OCI-LY7 (cell line): ENCODE measurements at regions not wholly inside any gene's neighbourhood (a gene's known extent, or its start where the extent isn't known, plus 50 kb on each side); places are given as distances from the start of the nearest gene placed in this dataset.

Experiments
- BruUV-seq: library from RNA; stranded (reverse); fragments of 400-500 nt; replicated peaks from 2 replicates; lab custom pipeline; 2021; lab: Mats Ljungman, UMichigan
- CTCF ChIA-PET: fragments of 300-600 bp; sonication (Branson Sonifier 250); formaldehyde crosslinking; loops from one replicate; lab custom pipeline; 2022; ENCODE audit warnings: antibody characterized with exemption; ENCODE audit not compliant: unreplicated experiment; lab: Charles Lee
- POLR2A ChIA-PET: fragments of 300-600 bp; sonication (Branson Sonifier 250); formaldehyde crosslinking; loops from one replicate; lab custom pipeline; 2022; ENCODE audit warnings: antibody characterized with exemption; lab: Charles Lee
- DNase-seq: peaks from one replicate; pipeline ENCODE4 v3.0.0-alpha.2; 2015; ENCODE audit warnings: low spot score
- H2AFZ ChIP-seq: fragments of 200-600 bp; sonication (generic), shearing (Covaris generic); 2 replicates; pipeline ENCODE4 v1.6.1; 2014; ENCODE audit warnings: mild to moderate bottlenecking, antibody characterized with exemption, low read length, moderate library complexity
- H3K27ac ChIP-seq: fragments of 200-600 bp; sonication (generic); 2 replicates; pipeline ENCODE4 v1.5.1; 2014; ENCODE audit warnings: mixed run types, low read depth, mild to moderate bottlenecking, moderate library complexity, low read length, inconsistent platforms; ENCODE audit not compliant: poor library complexity, severe bottlenecking
- H3K36me3 ChIP-seq: fragments of 200-600 bp; sonication (generic); 2 replicates; pipeline ENCODE4 v1.6.1; 2014; ENCODE audit warnings: mild to moderate bottlenecking, antibody characterized with exemption, low read length, moderate library complexity, mixed read lengths; ENCODE audit not compliant: insufficient read depth
- H3K4me1 ChIP-seq: fragments of 200-600 bp; sonication (generic); 2 replicates; pipeline ENCODE4 v1.5.1; 2014; ENCODE audit warnings: mild to moderate bottlenecking, low read length; ENCODE audit not compliant: insufficient read depth, poor library complexity, severe bottlenecking
- H3K4me2 ChIP-seq: fragments of 200-600 bp; sonication (generic); 2 replicates; pipeline ENCODE4 v1.6.1; 2014; ENCODE audit warnings: mild to moderate bottlenecking, low read length
- H3K4me3 ChIP-seq: fragments of 200-600 bp; sonication (generic); 2 replicates; pipeline ENCODE4 v1.5.1; 2014; ENCODE audit warnings: mild to moderate bottlenecking, low read depth, low read length; ENCODE audit not compliant: poor library complexity, severe bottlenecking
- H3K79me2 ChIP-seq: fragments of 200-600 bp; sonication (generic); 2 replicates; pipeline ENCODE4 v1.6.1; 2016; ENCODE audit warnings: low read depth, mild to moderate bottlenecking, low read length, moderate library complexity, mixed read lengths; ENCODE audit not compliant: insufficient read depth
- H3K9me2 ChIP-seq: fragments of 200-600 bp; sonication (generic); 2 replicates; pipeline ENCODE4 v1.6.1; 2016; ENCODE audit warnings: mild to moderate bottlenecking, low read length, mixed read lengths; ENCODE audit not compliant: insufficient read depth
- H3K9me3 ChIP-seq: fragments of 200-600 bp; sonication (generic); 2 replicates; pipeline ENCODE4 v1.6.1; 2014; ENCODE audit warnings: mild to moderate bottlenecking, mixed run types, low read length, mixed read lengths
- H4K20me1 ChIP-seq: fragments of 200-600 bp; sonication (generic); 2 replicates; pipeline ENCODE4 v1.6.1; 2014; ENCODE audit warnings: mild to moderate bottlenecking, antibody characterized with exemption, low read length, moderate library complexity, mixed read lengths; ENCODE audit not compliant: insufficient read depth
- EZH2phosphoT487 ChIP-seq: fragments of 200-600 bp; sonication (generic); IDR thresholded peaks from 2 replicates; pipeline ENCODE4 v1.6.1; 2018; ENCODE audit warnings: low read depth, borderline replicate concordance, mild to moderate bottlenecking, mixed run types, antibody characterized with exemption, low read length, moderate library complexity, mixed read lengths
- intact Hi-C: fragments of 100-400 bp; cut with micrococcal nuclease; formaldehyde crosslinking; loops from one replicate; pipeline ENCODE4 v1.10.0; 2022; ENCODE audit not compliant: unreplicated experiment
- TF ChIP-seq, protein P1 (sequence below): fragments of 200-600 bp; sonication (generic); conservative IDR thresholded peaks from 2 replicates; pipeline ENCODE4 v1.5.1; 2014; ENCODE audit warnings: mild to moderate bottlenecking, antibody characterized with exemption, low read length, moderate library complexity, mixed read lengths

DNA sequence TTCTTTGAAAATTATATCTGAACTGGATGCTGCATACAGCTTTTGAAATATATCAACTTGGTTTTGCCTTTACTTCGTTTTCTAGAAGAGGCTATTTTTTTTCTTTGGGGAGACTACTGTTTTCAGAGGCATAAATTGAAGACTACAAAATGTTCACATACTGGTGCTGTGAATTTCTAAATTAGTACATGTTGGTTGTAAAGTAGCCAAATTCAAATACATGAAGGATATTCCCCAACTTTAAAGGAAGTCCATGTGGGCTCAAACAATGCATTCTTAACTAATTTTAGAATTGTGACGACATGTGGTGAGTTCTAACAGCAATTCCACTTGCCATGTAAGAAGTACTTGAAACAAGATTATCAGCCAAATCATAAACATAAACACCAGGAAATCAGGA is 295.7 kb downstream of the TUSC7 start:
- no peak for TF ChIP-seq EZH2phosphoT487
- TF ChIP-seq, protein P1, sequence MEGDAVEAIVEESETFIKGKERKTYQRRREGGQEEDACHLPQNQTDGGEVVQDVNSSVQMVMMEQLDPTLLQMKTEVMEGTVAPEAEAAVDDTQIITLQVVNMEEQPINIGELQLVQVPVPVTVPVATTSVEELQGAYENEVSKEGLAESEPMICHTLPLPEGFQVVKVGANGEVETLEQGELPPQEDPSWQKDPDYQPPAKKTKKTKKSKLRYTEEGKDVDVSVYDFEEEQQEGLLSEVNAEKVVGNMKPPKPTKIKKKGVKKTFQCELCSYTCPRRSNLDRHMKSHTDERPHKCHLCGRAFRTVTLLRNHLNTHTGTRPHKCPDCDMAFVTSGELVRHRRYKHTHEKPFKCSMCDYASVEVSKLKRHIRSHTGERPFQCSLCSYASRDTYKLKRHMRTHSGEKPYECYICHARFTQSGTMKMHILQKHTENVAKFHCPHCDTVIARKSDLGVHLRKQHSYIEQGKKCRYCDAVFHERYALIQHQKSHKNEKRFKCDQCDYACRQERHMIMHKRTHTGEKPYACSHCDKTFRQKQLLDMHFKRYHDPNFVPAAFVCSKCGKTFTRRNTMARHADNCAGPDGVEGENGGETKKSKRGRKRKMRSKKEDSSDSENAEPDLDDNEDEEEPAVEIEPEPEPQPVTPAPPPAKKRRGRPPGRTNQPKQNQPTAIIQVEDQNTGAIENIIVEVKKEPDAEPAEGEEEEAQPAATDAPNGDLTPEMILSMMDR = no peak

DNA sequence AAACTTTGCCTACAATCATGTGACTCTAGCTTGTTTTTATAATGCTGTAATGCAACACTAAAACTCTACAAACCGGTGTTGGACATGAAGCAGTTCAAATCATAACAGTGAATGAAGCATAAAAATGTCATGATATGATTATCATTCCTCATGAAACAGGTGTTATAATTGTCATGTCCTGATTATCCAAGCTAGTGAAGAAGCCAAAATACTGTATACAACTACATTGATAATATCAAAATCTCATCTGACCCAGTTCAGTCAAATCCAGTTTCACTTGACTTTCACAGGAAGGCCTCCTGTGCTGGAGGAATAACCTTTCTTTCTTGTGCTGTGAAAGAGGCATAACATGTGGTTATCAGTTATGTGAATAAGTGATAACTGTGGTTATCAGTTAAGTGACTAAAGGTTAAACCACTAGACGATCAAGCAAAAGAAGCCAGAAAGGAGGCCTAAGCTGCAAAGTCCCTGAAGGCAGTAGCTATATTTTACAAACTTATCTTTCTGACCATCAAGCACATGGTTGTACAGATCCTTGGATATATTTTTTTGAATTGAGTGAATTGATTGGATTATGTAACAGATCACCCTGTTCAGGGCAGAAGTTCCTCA is 296.4 kb downstream of the TUSC7 start:
- no peak overlapping the region for H3K4me2 ChIP-seq
- no peaks in the 10 kb centered on the region for H3K36me3 ChIP-seq
- no peak for TF ChIP-seq EZH2phosphoT487
- TF ChIP-seq, protein P1 = no peak
- no peak overlapping the region for H2AFZ ChIP-seq
- no peaks in the 10 kb centered on the region for H3K9me2 ChIP-seq
- no peaks in the 10 kb centered on the region for H3K9me3 ChIP-seq
- CTCF ChIA-PET = no interaction called here
- no peak overlapping the region for H3K4me3 ChIP-seq
- H3K27ac ChIP-seq = no peak overlapping the region
- no peaks in the 10 kb centered on the region for H3K79me2 ChIP-seq
- BruUV-seq = no TSS peak
- POLR2A ChIA-PET = no interaction called here
- DNase-seq = no peak
- H4K20me1 ChIP-seq = no peaks in the 10 kb centered on the region
- intact Hi-C loops = no loop called here
- no peaks in the 10 kb centered on the region for H3K4me1 ChIP-seq

More for the DNA sequence above, 295.7 kb downstream of the TUSC7 start:
- ChIA-PET CTCF (no interaction called here), POLR2A (interaction anchor here (0.6 kb wide), 1 partner anchor 47 kb away, joined by 4 read pairs; no protein-coding TSS in a partner anchor)
- Histone ChIP-seq H3K4me1 (no peaks in the 10 kb centered on the region), H3K79me2 (no peaks in the 10 kb centered on the region), H3K27ac (no peak overlapping the region), H4K20me1 (no peaks in the 10 kb centered on the region), H3K9me2 (no peaks in the 10 kb centered on the region), H3K9me3 (no peaks in the 10 kb centered on the region), H3K4me2 (no peak overlapping the region), H2AFZ (no peak overlapping the region), H3K36me3 (no peaks in the 10 kb centered on the region), H3K4me3 (no peak overlapping the region)
- BruUV-seq = no TSS peak
- intact Hi-C loops = no loop called here
- no peak for DNase-seq

DNA sequence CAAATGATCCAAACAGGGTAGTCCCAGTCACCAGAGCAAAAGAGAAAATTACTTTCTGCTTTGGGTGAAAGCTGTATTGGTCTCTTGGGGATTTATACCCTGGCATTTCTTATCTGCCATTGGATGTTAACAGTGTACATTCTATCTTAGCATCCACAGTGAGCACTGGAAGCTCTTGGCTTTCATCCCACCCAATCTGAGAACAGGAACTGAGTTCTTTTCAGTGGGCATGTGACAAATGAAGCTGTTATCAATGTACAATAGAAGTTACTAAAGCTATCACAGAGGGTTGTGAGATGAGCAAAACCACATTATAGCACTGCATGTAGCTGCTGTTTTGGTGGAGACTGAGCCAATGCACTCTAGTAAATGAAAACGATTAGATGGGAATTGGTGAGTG is 300.7 kb downstream of the TUSC7 start:
- Histone ChIP-seq H3K36me3 (no peaks in the 10 kb centered on the region), H3K27ac (no peak overlapping the region), H3K9me2 (no peaks in the 10 kb centered on the region), H3K4me2 (no peak overlapping the region), H4K20me1 (no peaks in the 10 kb centered on the region), H3K4me3 (no peak overlapping the region), H3K79me2 (no peaks in the 10 kb centered on the region), H3K9me3 (no peaks in the 10 kb centered on the region), H2AFZ (no peak overlapping the region), H3K4me1 (no peaks in the 10 kb centered on the region)
- TF ChIP-seq, protein P1 = no peak
- TF ChIP-seq EZH2phosphoT487 = no peak
- CTCF ChIA-PET = no interaction called here
- intact Hi-C loops = loop anchor here (10.0 kb wide), 2 partner anchors 146 to 236 kb away; no protein-coding TSS in a partner anchor
- no peak for DNase-seq
- POLR2A ChIA-PET = no interaction called here
- no TSS peak for BruUV-seq
